Uterus (tissue), 2 donors: ENCODE measurements at regions not wholly inside any gene's neighbourhood (a gene's known extent, or its start where the extent isn't known, plus 50 kb on each side); places are given as distances from the start of the nearest gene placed in this dataset.
"Not testable (repeated sequence)": the region's sequence is repeated elsewhere in the genome, so short reads cannot be mapped to it uniquely, and the experiment has no call there.

Experiments used
- POLR2A ChIP-seq, 2 donors: fragments of 450-650 bp; IDR thresholded peaks; one replicate each; pipeline ENCODE4 v1.6.1; 2016; ENCODE audit warnings: antibody characterized with exemption in 2 of 2, mild to moderate bottlenecking in 1 of 2, moderate library complexity in 1 of 2
- TF ChIP-seq, protein P1 (sequence below), 4 experiments: fragments of 200-600 bp in 2 of 4; fragments of 450-650 bp in 2 of 4; sonication (generic) in 2 of 4; IDR thresholded peaks; one replicate each; pipeline ENCODE4 v1.5.1; 2016 to 2019; ENCODE audit warnings: antibody characterized with exemption in 4 of 4, mild to moderate bottlenecking in 2 of 4, moderate library complexity in 1 of 4

DNA sequence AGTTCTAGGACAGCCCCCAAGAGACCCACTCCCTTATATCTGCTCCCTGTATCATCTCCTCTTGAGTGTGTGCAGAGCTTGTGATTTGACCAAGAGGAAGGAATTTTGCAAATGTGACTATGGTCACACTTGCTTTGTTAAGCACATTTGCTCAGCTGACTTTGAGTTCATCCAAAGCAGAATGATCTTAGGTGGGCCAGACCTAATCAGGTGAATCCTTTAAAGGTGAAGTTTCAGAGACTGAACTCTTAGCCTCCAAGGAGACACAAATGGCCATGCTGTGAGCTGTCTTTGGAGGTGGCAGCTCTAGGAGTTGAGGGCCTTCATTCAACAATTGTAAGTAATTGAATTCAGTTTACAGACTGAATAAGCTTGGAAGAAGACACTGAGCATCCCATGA, 115.4 kb upstream of the KRTAP5-11 start:
- not testable (repeated sequence) for TF ChIP-seq POLR2A (IDR thresholded peaks at IDR 0.05)
- TF ChIP-seq, protein P1, sequence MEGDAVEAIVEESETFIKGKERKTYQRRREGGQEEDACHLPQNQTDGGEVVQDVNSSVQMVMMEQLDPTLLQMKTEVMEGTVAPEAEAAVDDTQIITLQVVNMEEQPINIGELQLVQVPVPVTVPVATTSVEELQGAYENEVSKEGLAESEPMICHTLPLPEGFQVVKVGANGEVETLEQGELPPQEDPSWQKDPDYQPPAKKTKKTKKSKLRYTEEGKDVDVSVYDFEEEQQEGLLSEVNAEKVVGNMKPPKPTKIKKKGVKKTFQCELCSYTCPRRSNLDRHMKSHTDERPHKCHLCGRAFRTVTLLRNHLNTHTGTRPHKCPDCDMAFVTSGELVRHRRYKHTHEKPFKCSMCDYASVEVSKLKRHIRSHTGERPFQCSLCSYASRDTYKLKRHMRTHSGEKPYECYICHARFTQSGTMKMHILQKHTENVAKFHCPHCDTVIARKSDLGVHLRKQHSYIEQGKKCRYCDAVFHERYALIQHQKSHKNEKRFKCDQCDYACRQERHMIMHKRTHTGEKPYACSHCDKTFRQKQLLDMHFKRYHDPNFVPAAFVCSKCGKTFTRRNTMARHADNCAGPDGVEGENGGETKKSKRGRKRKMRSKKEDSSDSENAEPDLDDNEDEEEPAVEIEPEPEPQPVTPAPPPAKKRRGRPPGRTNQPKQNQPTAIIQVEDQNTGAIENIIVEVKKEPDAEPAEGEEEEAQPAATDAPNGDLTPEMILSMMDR (IDR thresholded peaks at IDR 0.05) = not testable (repeated sequence)
